LNCaP clone FGC (cell line): ENCODE measurements at regions not wholly inside any gene's neighbourhood (a gene's known extent, or its start where the extent isn't known, plus 50 kb on each side); places are given as distances from the start of the nearest gene placed in this dataset.
"Not testable (repeated sequence)": the region's sequence is repeated elsewhere in the genome, so short reads cannot be mapped to it uniquely, and the experiment has no call there.

ENCODE experiments used
- DNase-seq: peaks from one replicate; pipeline ENCODE4 v3.0.0-alpha.2; 2011; ENCODE audit warnings: low read depth
- H3K4me3 ChIP-seq: 2 replicates; pipeline ENCODE4 v1.5.1; 2011; ENCODE audit warnings: mild to moderate bottlenecking, low read depth, low read length, control low read depth
- TF ChIP-seq, protein P1 (sequence below): IDR thresholded peaks from 2 replicates; pipeline ENCODE4 v1.5.1; 2012; ENCODE audit warnings: mild to moderate bottlenecking; ENCODE audit not compliant: control insufficient read depth, insufficient read depth; ENCODE audit errors: extremely low read depth

DNA sequence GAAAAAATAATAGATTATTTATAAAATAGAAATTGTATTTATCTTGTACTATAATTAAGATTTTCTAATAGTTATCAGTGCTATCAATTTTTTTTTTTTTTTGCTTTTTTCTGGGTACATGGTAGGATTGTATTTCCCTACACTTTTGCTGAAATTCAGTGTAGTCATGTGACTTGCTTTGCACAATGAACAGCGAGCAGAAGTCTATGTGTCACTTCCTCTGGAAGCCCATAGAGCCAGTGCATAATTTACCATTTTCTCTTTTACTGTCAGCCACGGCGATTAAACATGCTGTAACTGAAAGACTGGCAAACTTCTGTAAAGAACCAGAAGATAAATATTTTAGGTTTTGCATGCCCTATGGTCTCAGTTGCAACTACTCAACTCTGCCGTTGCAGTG, 80.8 kb upstream of the PPP1R12A start:
- TF ChIP-seq, protein P1, sequence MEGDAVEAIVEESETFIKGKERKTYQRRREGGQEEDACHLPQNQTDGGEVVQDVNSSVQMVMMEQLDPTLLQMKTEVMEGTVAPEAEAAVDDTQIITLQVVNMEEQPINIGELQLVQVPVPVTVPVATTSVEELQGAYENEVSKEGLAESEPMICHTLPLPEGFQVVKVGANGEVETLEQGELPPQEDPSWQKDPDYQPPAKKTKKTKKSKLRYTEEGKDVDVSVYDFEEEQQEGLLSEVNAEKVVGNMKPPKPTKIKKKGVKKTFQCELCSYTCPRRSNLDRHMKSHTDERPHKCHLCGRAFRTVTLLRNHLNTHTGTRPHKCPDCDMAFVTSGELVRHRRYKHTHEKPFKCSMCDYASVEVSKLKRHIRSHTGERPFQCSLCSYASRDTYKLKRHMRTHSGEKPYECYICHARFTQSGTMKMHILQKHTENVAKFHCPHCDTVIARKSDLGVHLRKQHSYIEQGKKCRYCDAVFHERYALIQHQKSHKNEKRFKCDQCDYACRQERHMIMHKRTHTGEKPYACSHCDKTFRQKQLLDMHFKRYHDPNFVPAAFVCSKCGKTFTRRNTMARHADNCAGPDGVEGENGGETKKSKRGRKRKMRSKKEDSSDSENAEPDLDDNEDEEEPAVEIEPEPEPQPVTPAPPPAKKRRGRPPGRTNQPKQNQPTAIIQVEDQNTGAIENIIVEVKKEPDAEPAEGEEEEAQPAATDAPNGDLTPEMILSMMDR = no peak
- H3K4me3 ChIP-seq = no peak overlapping the region
- no peak for DNase-seq

DNA sequence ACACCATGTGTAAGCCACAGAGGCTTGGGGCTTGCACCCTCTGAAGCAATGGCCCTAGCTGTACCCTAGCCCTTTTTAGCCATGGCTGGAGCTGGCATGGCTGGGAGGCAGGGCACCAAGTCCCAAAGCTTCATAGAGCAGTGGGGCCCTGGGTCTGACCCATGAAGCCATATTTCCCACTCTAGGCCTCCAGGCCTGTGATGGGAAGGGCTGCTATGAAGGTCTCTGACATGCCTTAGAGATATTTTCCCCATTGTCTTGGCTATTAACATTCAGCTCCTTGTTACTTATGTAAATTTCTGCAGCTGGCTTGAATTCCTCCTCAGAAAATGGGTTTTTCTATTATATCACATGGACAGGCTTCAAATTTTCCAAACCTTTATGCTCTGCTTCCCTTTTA, 68.8 kb upstream of the PPP1R12A start:
- H3K4me3 ChIP-seq, DNase-seq: not testable (repeated sequence)

DNA sequence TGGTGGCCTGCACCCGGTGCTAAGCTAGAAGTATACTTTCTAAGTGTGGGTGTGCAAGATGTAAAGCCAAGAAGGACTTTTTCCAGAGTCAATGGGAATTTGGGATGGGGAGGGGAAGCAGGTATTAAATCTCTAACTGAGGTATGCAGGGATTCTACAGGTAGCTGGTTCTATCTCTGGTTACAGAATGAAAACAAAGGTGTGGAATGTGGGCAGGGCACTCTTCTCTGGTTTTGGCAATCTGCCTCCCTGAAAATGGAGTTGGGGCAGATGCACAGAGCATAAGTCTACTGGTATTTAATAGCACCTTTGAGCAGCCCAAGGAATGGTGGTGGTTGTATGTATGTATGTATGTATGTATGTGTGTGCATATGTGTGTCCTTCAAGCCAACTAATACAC, 66.7 kb upstream of the PPP1R12A start:
- no peak overlapping the region for H3K4me3 ChIP-seq
- TF ChIP-seq, protein P1 = no peak
- DNase-seq = no peak

DNA sequence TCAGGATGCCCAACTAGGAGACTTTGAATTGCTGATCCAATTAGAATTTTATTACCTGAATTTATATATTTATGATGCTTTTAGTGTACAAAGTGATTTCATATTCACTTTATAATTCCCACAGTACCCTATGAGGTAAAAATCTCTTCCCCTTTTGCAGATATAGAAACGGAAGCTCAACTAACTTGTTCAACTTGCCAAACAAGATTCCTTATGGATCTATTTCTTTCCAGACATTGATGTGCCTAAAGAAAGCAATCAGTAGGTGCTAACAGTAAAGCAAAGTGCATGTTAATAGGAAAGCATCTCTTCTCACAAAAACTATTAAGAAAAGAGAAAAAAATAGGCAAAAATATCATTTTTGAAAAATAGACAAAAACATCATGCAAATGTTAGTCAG, 65.9 kb upstream of the PPP1R12A start:
- H3K4me3 ChIP-seq = no peak overlapping the region
- TF ChIP-seq, protein P1 = no peak
- no peak for DNase-seq

DNA sequence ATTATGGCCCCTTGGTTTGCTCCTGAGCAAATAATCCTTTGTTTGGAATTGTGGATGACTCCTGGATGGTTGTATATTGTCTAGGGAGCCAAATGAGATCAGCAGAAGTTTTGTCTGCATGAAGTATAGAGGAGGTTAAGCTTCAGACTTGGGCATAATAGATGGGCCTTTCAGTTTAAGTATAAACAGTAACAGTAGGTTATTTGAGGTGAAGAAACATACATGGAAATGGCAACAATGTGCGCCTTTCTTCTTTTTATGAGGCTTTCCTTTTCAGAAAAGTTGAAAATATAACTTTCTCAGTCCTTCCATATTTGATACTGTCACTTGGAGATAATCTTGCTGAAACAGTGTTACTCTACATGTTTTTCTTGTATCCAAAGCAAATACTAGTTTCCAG, 63.7 kb upstream of the PPP1R12A start:
- H3K4me3 ChIP-seq = no peak overlapping the region
- TF ChIP-seq, protein P1 = no peak
- no peak for DNase-seq

DNA sequence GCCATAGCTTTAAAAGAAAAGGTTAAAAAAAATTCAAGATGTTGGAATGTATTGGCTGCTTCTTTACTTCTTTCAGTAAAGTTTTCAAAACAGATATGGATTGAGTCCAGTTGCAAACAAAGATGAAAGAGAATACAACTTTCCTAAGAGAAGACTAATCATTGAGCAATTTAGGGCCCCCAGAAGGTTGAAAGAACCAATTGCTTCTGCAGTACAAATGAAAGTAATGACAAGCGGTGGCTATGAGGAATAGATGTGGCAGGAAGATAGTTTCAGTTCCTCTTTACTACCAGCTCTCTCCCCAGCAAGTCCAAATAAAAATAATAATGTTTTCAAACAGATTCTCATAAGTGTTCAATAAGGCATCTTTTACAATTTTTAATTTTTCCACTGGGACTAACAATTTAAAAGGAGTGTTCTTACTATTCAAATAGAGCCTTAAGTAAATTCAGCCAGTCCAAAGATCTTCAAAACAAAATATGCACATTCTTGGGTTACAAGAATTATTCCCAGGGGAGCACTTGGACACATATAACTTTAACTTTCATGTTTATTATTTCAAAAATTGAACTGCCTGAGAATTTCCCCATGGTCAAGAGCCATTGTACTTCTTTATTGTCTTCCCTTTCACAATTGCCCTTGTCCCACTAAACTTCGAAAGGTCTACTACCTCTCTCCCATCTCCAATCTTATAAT, 62.3 kb upstream of the PPP1R12A start:
- TF ChIP-seq, protein P1 = no peak
- H3K4me3 ChIP-seq = no peak overlapping the region
- no peak for DNase-seq

DNA sequence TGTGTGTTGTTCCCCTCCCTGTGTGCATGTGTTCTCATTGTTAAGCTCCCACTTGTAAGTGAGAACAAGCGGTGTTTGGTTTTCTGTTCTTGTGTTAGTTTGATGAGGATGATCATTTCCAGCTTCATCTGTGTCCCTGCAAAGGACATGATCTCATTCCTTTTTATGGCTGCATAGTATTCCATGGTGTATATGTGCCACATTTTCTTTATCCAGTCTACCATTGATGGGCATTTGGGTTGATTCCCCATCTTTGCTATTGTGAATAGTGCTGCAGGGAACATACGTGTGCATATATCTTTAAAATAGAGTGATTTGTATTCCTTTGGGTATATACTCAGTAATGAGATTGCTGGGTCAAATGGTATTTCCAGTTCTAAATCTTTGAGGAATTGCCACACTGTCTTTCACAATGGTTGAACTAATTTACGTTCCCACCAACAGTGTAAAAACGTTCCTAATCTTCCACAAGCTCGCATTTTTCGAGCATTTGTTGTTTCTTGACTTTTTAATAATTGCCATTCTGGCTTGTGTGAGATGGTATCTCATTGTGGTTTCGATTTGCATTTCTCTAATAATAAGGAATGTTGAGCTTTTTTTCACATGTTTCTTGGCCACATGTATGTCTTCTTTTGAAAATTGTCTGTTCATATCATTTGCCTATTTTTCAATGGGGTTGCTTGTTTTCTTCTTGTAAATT, 60.6 kb upstream of the PPP1R12A start:
- not testable (repeated sequence) for DNase-seq, H3K4me3 ChIP-seq

DNA sequence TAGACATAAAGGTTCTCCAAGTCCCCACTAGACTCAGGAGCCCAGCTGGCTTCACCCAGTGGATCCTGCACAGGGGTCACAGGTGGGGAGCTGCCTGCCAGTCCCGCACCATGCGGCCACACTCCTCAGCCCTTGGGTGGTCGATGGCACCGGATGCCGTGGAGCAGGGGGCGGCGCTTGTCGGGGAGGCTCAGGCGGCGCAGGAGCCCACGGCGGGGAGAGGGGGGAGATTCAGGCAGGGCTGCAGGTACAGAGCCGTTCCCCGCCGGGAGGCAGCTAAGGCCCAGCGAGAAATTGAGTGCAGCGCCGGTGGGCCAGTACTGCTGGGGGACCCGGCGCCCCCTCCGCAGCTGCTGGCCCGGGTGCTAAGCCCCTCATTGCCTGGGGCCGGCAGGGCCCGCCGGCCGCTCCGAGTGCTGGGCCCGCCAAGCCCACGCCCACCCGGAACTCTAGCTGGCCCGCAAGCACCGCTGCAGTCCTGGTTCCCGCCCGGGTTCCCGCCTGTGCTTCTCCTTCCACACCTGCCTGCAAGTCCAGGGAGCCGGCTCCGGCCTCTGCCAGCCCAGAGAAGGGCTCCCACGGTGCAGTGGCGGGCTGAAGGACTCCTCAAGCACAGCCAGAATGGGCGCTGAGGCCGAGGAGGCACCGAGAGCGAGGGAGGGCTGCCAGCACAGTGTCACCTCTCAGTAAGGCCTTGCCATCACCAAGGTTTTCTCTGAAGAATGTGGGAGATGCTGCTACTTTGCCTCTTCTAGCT, 58.4 kb upstream of the PPP1R12A start:
- no peak overlapping the region for H3K4me3 ChIP-seq
- TF ChIP-seq, protein P1 = no peak
- no peak for DNase-seq
